HepG2 (cell line): ENCODE measurements at regions not wholly inside any gene's neighbourhood (a gene's known extent, or its start where the extent isn't known, plus 50 kb on each side); places are given as distances from the start of the nearest gene placed in this dataset.

ENCODE experiments used
- ARID2 ChIP-seq: sonication (generic); formaldehyde crosslinking; IDR thresholded peaks from 2 replicates; pipeline ENCODE4 v1.8.1; 2022; ENCODE audit warnings: mild to moderate bottlenecking, missing genetic modification reagents, borderline replicate concordance
- ATF4 ChIP-seq, 2 experiments: fragments of 450-650 bp in 1 of 2; sonication (generic) in 1 of 2; formaldehyde crosslinking; IDR thresholded peaks; 2 replicates each; pipeline versions ENCODE4 v1.5.0 to v1.8.0; 2020 to 2022; ENCODE audit warnings: mild to moderate bottlenecking in 1 of 2, missing genetic modification reagents in 1 of 2
- CHD2 ChIP-seq: IDR thresholded peaks from 2 replicates; pipeline ENCODE4 v1.6.1; 2011; ENCODE audit warnings: low read depth, low read length, improper control_type of control experiment
- GATA4 ChIP-seq: sonication (generic); IDR thresholded peaks from 2 replicates; pipeline ENCODE4 v1.6.1; 2016; ENCODE audit warnings: antibody characterized with exemption, low read depth, borderline replicate concordance
- HINFP ChIP-seq: sonication (generic); formaldehyde crosslinking; IDR thresholded peaks from 2 replicates; pipeline ENCODE4 v1.4.0; 2020; ENCODE audit warnings: low read depth, mild to moderate bottlenecking, missing genetic modification reagents
- HIVEP1 ChIP-seq: sonication (generic); formaldehyde crosslinking; IDR thresholded peaks from 2 replicates; pipeline ENCODE4 v1.4.0; 2020; ENCODE audit warnings: mild to moderate bottlenecking, missing genetic modification reagents
- MEF2D ChIP-seq: sonication (generic); formaldehyde crosslinking; IDR thresholded peaks from 2 replicates; pipeline ENCODE4 v1.5.1; 2020; ENCODE audit warnings: mild to moderate bottlenecking, missing genetic modification reagents
- MZF1 ChIP-seq: sonication (generic); formaldehyde crosslinking; IDR thresholded peaks from 2 replicates; pipeline ENCODE4 v1.8.1; 2023; ENCODE audit warnings: mild to moderate bottlenecking, missing genetic modification reagents, borderline replicate concordance
- NFKB2 ChIP-seq: sonication (generic); formaldehyde crosslinking; IDR thresholded peaks from 2 replicates; pipeline ENCODE4 v1.4.0; 2020; ENCODE audit warnings: missing genetic modification reagents, borderline replicate concordance
- NRL ChIP-seq: sonication (generic); formaldehyde crosslinking; IDR thresholded peaks from 2 replicates; pipeline ENCODE4 v1.5.0; 2020; ENCODE audit warnings: missing genetic modification reagents, mild to moderate bottlenecking, moderate library complexity, borderline replicate concordance
- POLR2AphosphoS2 ChIP-seq: IDR thresholded peaks from 2 replicates; pipeline ENCODE4 v1.6.1; 2011; ENCODE audit warnings: low read depth, low read length, improper control_type of control experiment
- RFX5 ChIP-seq: IDR thresholded peaks from 2 replicates; pipeline ENCODE4 v1.6.1; 2011; ENCODE audit warnings: low read depth, low read length, improper control_type of control experiment
- SMARCE1 ChIP-seq: fragments of 450-650 bp; IDR thresholded peaks from 2 replicates; pipeline ENCODE4 v1.6.1; 2017; ENCODE audit warnings: borderline replicate concordance
- TFDP1 ChIP-seq: IDR thresholded peaks from 2 replicates; pipeline ENCODE4 v1.6.1; 2016; ENCODE audit warnings: missing compliant biosample characterization, missing genetic modification reagents, borderline replicate concordance
- THAP11 ChIP-seq: IDR thresholded peaks from 2 replicates; pipeline ENCODE4 v1.6.1; 2016; ENCODE audit warnings: missing biosample characterization, missing genetic modification reagents
- ZKSCAN5 ChIP-seq: sonication (generic); formaldehyde crosslinking; IDR thresholded peaks from 2 replicates; pipeline ENCODE4 v1.5.1; 2020; ENCODE audit warnings: mild to moderate bottlenecking, missing genetic modification reagents
- ZNF205 ChIP-seq: IDR thresholded peaks from 2 replicates; pipeline ENCODE4 v1.6.1; 2018; ENCODE audit warnings: missing biosample characterization, missing genetic modification reagents
- ZNF547 ChIP-seq: sonication (generic); formaldehyde crosslinking; IDR thresholded peaks from 2 replicates; pipeline ENCODE4 v1.5.1; 2020; ENCODE audit warnings: mild to moderate bottlenecking, missing genetic modification reagents
- ZNF577 ChIP-seq: sonication (generic); formaldehyde crosslinking; IDR thresholded peaks from 2 replicates; pipeline ENCODE4 v1.4.0; 2020; ENCODE audit warnings: mild to moderate bottlenecking, low read depth, missing genetic modification reagents, borderline replicate concordance
- ZNF605 ChIP-seq: sonication (generic); formaldehyde crosslinking; IDR thresholded peaks from 2 replicates; pipeline ENCODE4 v1.8.0; 2022; ENCODE audit warnings: mild to moderate bottlenecking, missing genetic modification reagents
- ZSCAN31 ChIP-seq: sonication (generic); formaldehyde crosslinking; IDR thresholded peaks from 2 replicates; pipeline ENCODE4 v1.5.0; 2020; ENCODE audit warnings: low read depth, mild to moderate bottlenecking, missing genetic modification reagents
- TF ChIP-seq, protein P1 (sequence below): sonication (generic); formaldehyde crosslinking; IDR thresholded peaks from 2 replicates; pipeline ENCODE4 v1.4.0; 2020; ENCODE audit warnings: low read depth, mild to moderate bottlenecking, missing genetic modification reagents
- TF ChIP-seq, protein P2 (sequence below): sonication (generic); formaldehyde crosslinking; IDR thresholded peaks from 2 replicates; pipeline ENCODE4 v1.5.1; 2020; ENCODE audit warnings: mild to moderate bottlenecking, missing genetic modification reagents, borderline replicate concordance

- TF ChIP-seq ZNF547 (CRISPR knock-in tag) (peak; percentile 46; the same call in 1 of the 2 replicates), ATF4 (CRISPR knock-in tag; IDR thresholded peaks at IDR 0.05) (peak in 1 of 2 experiments; percentile 56; a peak in 2 of 4 replicates), ZSCAN31 (peak; percentile 88; the same call in 1 of the 2 replicates), NRL (CRISPR knock-in tag) (peak; percentile 62; the same call in 1 of the 2 replicates), HINFP (CRISPR knock-in tag) (peak; percentile 32; the same call in 1 of the 2 replicates), ARID2 (CRISPR knock-in tag) (peak; percentile 66; the same call in 1 of the 2 replicates), ZKSCAN5 (CRISPR knock-in tag) (no peak), ZNF605 (CRISPR knock-in tag) (peak; percentile 86), THAP11 (CRISPR knock-in tag) (peak; percentile 68), MEF2D (peak; percentile 88; the same call in 1 of the 2 replicates), RFX5 (no peak), NFKB2 (CRISPR knock-in tag) (no peak), SMARCE1 (no peak), ZNF577 (CRISPR knock-in tag) (no peak), POLR2AphosphoS2 (no peak), HIVEP1 (CRISPR knock-in tag) (peak; percentile 87), TFDP1 (CRISPR knock-in tag) (peak; percentile 62; the same call in 1 of the 2 replicates), GATA4 (peak; percentile 67; the same call in 1 of the 2 replicates), ZNF205 (peak; percentile 83; the same call in 1 of the 2 replicates), CHD2 (no peak), MZF1 (no peak)
- TF ChIP-seq, protein P1, sequence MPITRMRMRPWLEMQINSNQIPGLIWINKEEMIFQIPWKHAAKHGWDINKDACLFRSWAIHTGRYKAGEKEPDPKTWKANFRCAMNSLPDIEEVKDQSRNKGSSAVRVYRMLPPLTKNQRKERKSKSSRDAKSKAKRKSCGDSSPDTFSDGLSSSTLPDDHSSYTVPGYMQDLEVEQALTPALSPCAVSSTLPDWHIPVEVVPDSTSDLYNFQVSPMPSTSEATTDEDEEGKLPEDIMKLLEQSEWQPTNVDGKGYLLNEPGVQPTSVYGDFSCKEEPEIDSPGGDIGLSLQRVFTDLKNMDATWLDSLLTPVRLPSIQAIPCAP (CRISPR knock-in tag) = no peak
- TF ChIP-seq, protein P2, sequence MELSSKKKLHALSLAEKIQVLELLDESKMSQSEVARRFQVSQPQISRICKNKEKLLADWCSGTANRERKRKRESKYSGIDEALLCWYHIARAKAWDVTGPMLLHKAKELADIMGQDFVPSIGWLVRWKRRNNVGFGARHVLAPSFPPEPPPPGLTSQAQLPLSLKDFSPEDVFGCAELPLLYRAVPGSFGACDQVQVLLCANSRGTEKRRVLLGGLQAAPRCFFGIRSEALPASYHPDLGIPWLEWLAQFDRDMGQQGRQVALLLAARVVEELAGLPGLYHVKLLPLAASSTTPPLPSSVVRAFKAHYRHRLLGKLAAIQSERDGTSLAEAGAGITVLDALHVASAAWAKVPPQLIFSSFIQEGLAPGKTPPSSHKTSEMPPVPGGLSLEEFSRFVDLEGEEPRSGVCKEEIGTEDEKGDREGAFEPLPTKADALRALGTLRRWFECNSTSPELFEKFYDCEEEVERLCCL = no peak; the same call in 1 of the 2 replicates
These were observed 300.6 kb downstream of the SOX9 start (continued) for GRCh38 chr17:72421128-72422092.
